HG03521 (cell line): ENCODE measurements at regions not wholly inside any gene's neighbourhood (a gene's known extent, or its start where the extent isn't known, plus 50 kb on each side); places are given as distances from the start of the nearest gene placed in this dataset.

Experiments
- ATAC-seq: cut with Tn5 transposase; IDR thresholded peaks from one replicate; pipeline ENCODE4 v1.9.1; 2021; ENCODE audit warnings: mild to moderate bottlenecking, moderate library complexity; ENCODE audit not compliant: unreplicated experiment

GRCh38 chr4:28723371-28723770 is 1862.7 kb downstream of the STIM2 start:
- no peak for ATAC-seq

GRCh38 chr4:28724239-28724638 is 1863.6 kb downstream of the STIM2 start:
- no peak for ATAC-seq

GRCh38 chr4:28730304-28730703 is 1869.7 kb downstream of the STIM2 start:
- ATAC-seq, result no peak

GRCh38 chr4:28744066-28744465 is 1883.4 kb downstream of the STIM2 start:
- no peak for ATAC-seq

GRCh38 chr4:28754376-28754775 is 1893.7 kb downstream of the STIM2 start:
- no peak for ATAC-seq

- no peak for ATAC-seq
These were observed 1894.4 kb downstream of the STIM2 start for GRCh38 chr4:28755081-28755480.

GRCh38 chr4:28759064-28759463 is 1898.4 kb downstream of the STIM2 start:
- ATAC-seq, result no peak

GRCh38 chr4:28760003-28760402 is 1899.4 kb downstream of the STIM2 start:
- ATAC-seq, result no peak

GRCh38 chr4:28772066-28772465 is 1911.4 kb downstream of the STIM2 start:
- no peak for ATAC-seq

- no peak for ATAC-seq
These were observed 1912.1 kb downstream of the STIM2 start for GRCh38 chr4:28772788-28773187.

GRCh38 chr4:28774344-28774743 is 1913.7 kb downstream of the STIM2 start:
- no peak for ATAC-seq

GRCh38 chr4:28776004-28776403 is 1915.4 kb downstream of the STIM2 start:
- no peak for ATAC-seq

GRCh38 chr4:28784188-28784587 is 1923.5 kb downstream of the STIM2 start:
- ATAC-seq, result no peak

- no peak for ATAC-seq
These were observed 1927.3 kb downstream of the STIM2 start for GRCh38 chr4:28787947-28788346.

- ATAC-seq, result no peak
These were observed 1928.4 kb downstream of the STIM2 start for GRCh38 chr4:28788929-28789490.

- no peak for ATAC-seq
These were observed 1927.1 kb upstream of the PCDH7 start for GRCh38 chr4:28792917-28793597.

GRCh38 chr4:28799696-28800095 is 1920.5 kb upstream of the PCDH7 start:
- ATAC-seq, result no peak

GRCh38 chr4:28811025-28811424 is 1909.1 kb upstream of the PCDH7 start:
- no peak for ATAC-seq

- ATAC-seq, result no peak
These were observed 1898.0 kb upstream of the PCDH7 start for GRCh38 chr4:28822163-28822562.

GRCh38 chr4:28827866-28828265 is 1892.3 kb upstream of the PCDH7 start:
- no peak for ATAC-seq

- no peak for ATAC-seq
These were observed 1888.3 kb upstream of the PCDH7 start for GRCh38 chr4:28831867-28832266.

- ATAC-seq, result no peak
These were observed 1887.7 kb upstream of the PCDH7 start for GRCh38 chr4:28832444-28832843.

GRCh38 chr4:28834120-28834519 is 1886.0 kb upstream of the PCDH7 start:
- ATAC-seq, result no peak
